Trophoblast cell (in vitro differentiated cells and primary cell): ENCODE measurements at regions not wholly inside any gene's neighbourhood (a gene's known extent, or its start where the extent isn't known, plus 50 kb on each side); places are given as distances from the start of the nearest gene placed in this dataset.

Experiments
- DNase-seq, 2 donors: peaks; one replicate each; pipeline ENCODE4 v3.0.0-alpha.2; 2016
- H2AFZ ChIP-seq: 2 replicates; pipeline ENCODE4 v1.6.1; 2013; ENCODE audit warnings: low read length, moderate library complexity, mild to moderate bottlenecking; ENCODE audit not compliant: insufficient read depth, poor library complexity
- H2AK5ac ChIP-seq: 2 replicates; pipeline ENCODE4 v1.6.1; 2013; ENCODE audit warnings: mild to moderate bottlenecking, low read length
- H2BK120ac ChIP-seq: 2 replicates; pipeline ENCODE4 v1.6.1; 2013; ENCODE audit warnings: low read length, mild to moderate bottlenecking, moderate library complexity; ENCODE audit not compliant: insufficient read depth, poor library complexity
- H2BK12ac ChIP-seq: 2 replicates; pipeline ENCODE4 v1.6.1; 2013; ENCODE audit warnings: mild to moderate bottlenecking, low read length, moderate library complexity
- H2BK5ac ChIP-seq: 2 replicates; pipeline ENCODE4 v1.6.1; 2013; ENCODE audit warnings: low read length, low read depth, moderate library complexity, mild to moderate bottlenecking; ENCODE audit not compliant: poor library complexity
- H3K14ac ChIP-seq: 2 replicates; pipeline ENCODE4 v1.6.1; 2013; ENCODE audit warnings: mild to moderate bottlenecking, low read length
- H3K18ac ChIP-seq: 2 replicates; pipeline ENCODE4 v1.6.1; 2013; ENCODE audit warnings: mild to moderate bottlenecking, low read length
- H3K23ac ChIP-seq: 2 replicates; pipeline ENCODE4 v1.6.1; 2013; ENCODE audit warnings: low read length
- H3K27ac ChIP-seq: 2 replicates; pipeline ENCODE4 v1.5.1; 2013; ENCODE audit warnings: low read depth, mild to moderate bottlenecking, inconsistent platforms, low read length, moderate library complexity
- H3K27me3 ChIP-seq: 2 replicates; pipeline ENCODE4 v1.6.1; 2013; ENCODE audit warnings: inconsistent platforms, mild to moderate bottlenecking, low read length, moderate library complexity; ENCODE audit not compliant: insufficient read depth
- H3K36me3 ChIP-seq, 2 experiments: 1 replicate in 1 of 2; 2 replicates in 1 of 2; pipeline ENCODE4 v1.6.1; 2013; ENCODE audit warnings: low read length in 2 of 2, mild to moderate bottlenecking in 2 of 2, moderate library complexity in 1 of 2; ENCODE audit not compliant: insufficient read depth in 2 of 2, control insufficient read depth in 1 of 2
- H3K4ac ChIP-seq: 2 replicates; pipeline ENCODE4 v1.6.1; 2013; ENCODE audit warnings: low read depth, mild to moderate bottlenecking, low read length, moderate library complexity
- H3K4me1 ChIP-seq, 2 experiments: 1 replicate in 1 of 2; 2 replicates in 1 of 2; pipeline ENCODE4 v1.6.1; 2013; ENCODE audit warnings: low read length in 2 of 2, mild to moderate bottlenecking in 2 of 2, moderate library complexity in 1 of 2; ENCODE audit not compliant: insufficient read depth in 2 of 2, control insufficient read depth in 1 of 2
- H3K4me2 ChIP-seq: 2 replicates; pipeline ENCODE4 v1.6.1; 2013; ENCODE audit warnings: inconsistent platforms, mild to moderate bottlenecking, low read length, moderate library complexity
- H3K4me3 ChIP-seq: 2 replicates; pipeline ENCODE4 v1.5.1; 2013; ENCODE audit warnings: mild to moderate bottlenecking, low read depth, low read length, inconsistent platforms
- H3K79me1 ChIP-seq: one replicate; pipeline ENCODE4 v1.6.1; 2013; ENCODE audit warnings: low read length
- H3K79me2 ChIP-seq: 2 replicates; pipeline ENCODE4 v1.6.1; 2013; ENCODE audit warnings: low read length, mild to moderate bottlenecking; ENCODE audit not compliant: control insufficient read depth, insufficient read depth, poor library complexity
- H3K9ac ChIP-seq: 2 replicates; pipeline ENCODE4 v1.6.1; 2013; ENCODE audit warnings: mild to moderate bottlenecking, low read length
- H3K9me3 ChIP-seq: 2 replicates; pipeline ENCODE4 v1.6.1; 2013; ENCODE audit warnings: low read depth, mild to moderate bottlenecking, control low read depth, inconsistent platforms, low read length; ENCODE audit not compliant: insufficient read depth
- H4K12ac ChIP-seq: 2 replicates; pipeline ENCODE4 v1.6.1; 2013; ENCODE audit warnings: low read depth, mild to moderate bottlenecking, low read length, moderate library complexity
- H4K8ac ChIP-seq: 2 replicates; pipeline ENCODE4 v1.6.1; 2013; ENCODE audit warnings: low read depth, mild to moderate bottlenecking, low read length, moderate library complexity
- H4K91ac ChIP-seq: one replicate; pipeline ENCODE4 v1.6.1; 2013; ENCODE audit warnings: low read depth, mild to moderate bottlenecking, low read length, moderate library complexity
- WGBS: extraction: QIAGEN DNeasy Blood & Tissue Kit; methylation state at CpG from one replicate; pipeline ENCODE4 v1.1.7; 2013; ENCODE audit warnings: missing lambda C conversion rate; ENCODE audit not compliant: insufficient read length, insufficient coverage; ENCODE audit errors: extremely low coverage; 5-methylcytosine and 5-hydroxymethylcytosine counted together

DNA sequence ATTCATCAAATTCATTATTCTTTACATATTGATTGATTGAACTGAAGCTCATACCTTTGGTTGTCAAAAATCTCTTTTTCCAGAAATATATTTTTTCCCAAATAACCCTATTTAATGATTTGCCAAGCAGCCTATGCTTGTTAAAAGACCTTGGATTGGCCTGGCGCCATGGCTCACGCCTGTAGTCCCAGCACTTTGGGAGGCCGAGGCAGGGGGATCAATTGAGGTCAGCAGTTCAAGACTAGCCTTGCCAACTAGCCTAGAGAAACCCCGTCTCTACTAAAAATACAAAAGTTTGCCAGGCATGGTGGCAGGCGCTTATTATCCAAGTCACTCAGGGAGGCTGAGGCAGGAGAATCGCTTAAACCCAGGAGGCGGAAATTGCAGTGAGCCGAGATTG is 165.1 kb upstream of the MGAT4C start:
- no peak overlapping the region for H2AFZ ChIP-seq

DNA sequence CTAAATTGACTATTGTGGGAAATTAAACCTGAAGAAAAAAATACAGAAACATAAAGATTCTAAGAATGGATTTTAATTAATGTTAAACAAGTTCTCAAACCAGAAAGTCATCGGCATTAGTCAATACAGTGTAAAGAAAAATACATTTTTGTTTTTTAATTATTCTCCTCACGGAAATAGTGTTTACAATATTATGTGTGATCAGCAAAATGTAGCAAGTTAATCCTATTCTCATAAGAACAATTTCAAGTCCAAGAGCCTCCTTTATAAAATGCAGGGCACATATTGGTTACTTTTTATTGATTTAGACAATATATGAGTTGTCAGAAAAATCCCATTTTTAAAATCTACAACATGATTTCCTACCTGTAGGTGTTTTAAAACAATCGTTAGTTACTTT is 158.0 kb upstream of the MGAT4C start:
- no peak overlapping the region for H3K18ac ChIP-seq
- no peak for DNase-seq
- no peak overlapping the region for H2BK120ac ChIP-seq
- no peak overlapping the region for H2BK5ac ChIP-seq
- no peak overlapping the region for H4K12ac ChIP-seq
- no peak overlapping the region for H2BK12ac ChIP-seq
- no peak overlapping the region for H3K23ac ChIP-seq
- H3K79me2 ChIP-seq, result no peaks in the 10 kb centered on the region
- no peaks in the 10 kb centered on the region for H3K27me3 ChIP-seq
- no peak overlapping the region for H2AFZ ChIP-seq
- no peak overlapping the region for H3K4me2 ChIP-seq
- no peak overlapping the region for H4K91ac ChIP-seq
- no peak overlapping the region for H3K14ac ChIP-seq
- no peaks in the 10 kb centered on the region for H3K36me3 ChIP-seq
- WGBS, result no CpG with 5 or more reads among the region's 3 CpGs
- H2AK5ac ChIP-seq, result no peak overlapping the region
- H3K9ac ChIP-seq, result no peak overlapping the region
- H3K4me1 ChIP-seq, result no peaks in the 10 kb centered on the region
- H3K9me3 ChIP-seq, result no peaks in the 10 kb centered on the region
- H3K4ac ChIP-seq, result no peak overlapping the region
- H4K8ac ChIP-seq, result no peak overlapping the region
- no peak overlapping the region for H3K27ac ChIP-seq
- H3K4me3 ChIP-seq, result no peak overlapping the region
- no peaks in the 10 kb centered on the region for H3K79me1 ChIP-seq

More for the DNA sequence above, 165.1 kb upstream of the MGAT4C start:
- Histone ChIP-seq H3K18ac (no peak overlapping the region), H3K4me2 (no peak overlapping the region), H2BK5ac (no peak overlapping the region), H3K36me3 (no peaks in the 10 kb centered on the region), H3K4me1 (no peaks in the 10 kb centered on the region), H3K23ac (no peak overlapping the region), H4K8ac (no peak overlapping the region), H3K79me2 (no peaks in the 10 kb centered on the region), H2BK120ac (no peak overlapping the region), H2AK5ac (no peak overlapping the region), H3K14ac (no peak overlapping the region), H3K9me3 (no peaks in the 10 kb centered on the region), H3K9ac (no peak overlapping the region), H3K4me3 (no peak overlapping the region), H3K79me1 (no peaks in the 10 kb centered on the region), H3K27me3 (no peaks in the 10 kb centered on the region), H3K27ac (no peak overlapping the region), H4K91ac (no peak overlapping the region), H4K12ac (no peak overlapping the region), H2BK12ac (no peak overlapping the region), H3K4ac (no peak overlapping the region)
- WGBS, result no CpG with 5 or more reads among the region's 8 CpGs
- no peak for DNase-seq

DNA sequence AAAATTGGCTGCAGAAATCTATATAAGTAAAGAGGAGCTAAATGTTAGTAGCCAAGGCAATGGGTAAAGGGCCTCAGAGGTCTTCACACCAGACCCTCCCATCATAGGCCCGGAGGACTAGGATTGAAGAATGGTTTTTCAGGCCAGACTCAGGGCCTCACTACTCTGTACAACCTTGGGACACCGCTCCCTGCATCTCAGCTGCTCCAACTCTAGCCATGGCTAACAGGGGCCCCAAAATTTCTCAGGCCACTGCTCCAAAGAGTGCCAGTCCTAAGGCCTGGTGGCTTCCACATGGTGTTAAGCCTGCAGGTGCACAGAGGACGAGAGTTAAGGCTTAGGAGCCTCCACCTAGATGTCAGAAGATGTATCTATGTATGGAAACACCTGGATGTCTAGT is 155.5 kb upstream of the MGAT4C start:
- Histone ChIP-seq H3K27me3 (no peaks in the 10 kb centered on the region), H3K4ac (no peak overlapping the region), H2BK120ac (no peak overlapping the region), H3K79me1 (no peaks in the 10 kb centered on the region), H3K4me2 (no peak overlapping the region), H3K36me3 (no peaks in the 10 kb centered on the region), H2AFZ (no peak overlapping the region), H3K4me3 (no peak overlapping the region), H3K4me1 (no peaks in the 10 kb centered on the region), H3K18ac (no peak overlapping the region), H3K27ac (no peak overlapping the region), H4K8ac (no peak overlapping the region), H2AK5ac (no peak overlapping the region), H3K14ac (no peak overlapping the region), H3K9ac (no peak overlapping the region), H4K91ac (no peak overlapping the region), H2BK5ac (no peak overlapping the region), H4K12ac (no peak overlapping the region), H3K79me2 (no peaks in the 10 kb centered on the region), H2BK12ac (no peak overlapping the region), H3K9me3 (no peaks in the 10 kb centered on the region), H3K23ac (no peak overlapping the region)
- no peak for DNase-seq
- WGBS, result no CpG with 5 or more reads among the region's 3 CpGs

DNA sequence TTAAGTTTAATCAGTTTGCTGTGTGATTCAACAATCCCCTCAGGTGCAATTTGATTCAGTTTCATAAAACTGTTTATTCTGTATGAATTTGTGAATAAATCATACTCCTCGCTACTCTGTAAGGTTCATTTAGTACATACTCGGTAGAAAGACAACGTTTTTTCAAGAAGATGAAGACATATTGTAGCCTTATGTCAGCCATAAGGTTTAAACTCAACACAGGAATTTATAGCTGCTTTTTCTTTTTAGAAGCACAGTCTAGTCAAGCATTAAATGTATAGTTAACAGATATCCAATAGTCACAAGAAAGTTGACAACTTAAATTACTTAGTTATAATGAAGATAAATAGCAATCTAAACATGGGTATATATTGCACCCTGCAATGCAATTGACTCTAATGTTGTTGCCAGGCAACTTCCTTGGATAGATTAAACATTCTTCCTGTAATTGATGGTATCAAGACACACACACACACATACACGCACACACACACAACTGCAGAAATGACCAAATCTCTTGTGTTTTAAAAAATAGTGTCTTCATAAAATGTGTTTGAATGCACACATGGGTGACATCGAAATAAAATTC is 151.5 kb upstream of the MGAT4C start:
- H3K4ac ChIP-seq, result no peak overlapping the region
- WGBS, result no CpG with 5 or more reads among the region's 5 CpGs
- no peak overlapping the region for H3K4me3 ChIP-seq

More for the DNA sequence above, 151.5 kb upstream of the MGAT4C start:
- Histone ChIP-seq H2AK5ac (no peak overlapping the region), H2BK12ac (no peak overlapping the region), H3K18ac (no peak overlapping the region), H2BK5ac (no peak overlapping the region), H3K36me3 (no peaks in the 10 kb centered on the region), H4K91ac (no peak overlapping the region), H3K79me2 (no peaks in the 10 kb centered on the region), H4K8ac (no peak overlapping the region), H3K79me1 (no peaks in the 10 kb centered on the region), H2BK120ac (no peak overlapping the region), H3K27ac (no peak overlapping the region), H3K27me3 (no peaks in the 10 kb centered on the region), H4K12ac (no peak overlapping the region), H2AFZ (no peak overlapping the region), H3K4me2 (no peak overlapping the region), H3K4me1 (no peaks in the 10 kb centered on the region), H3K23ac (no peak overlapping the region), H3K9me3 (no peaks in the 10 kb centered on the region), H3K14ac (no peak overlapping the region), H3K9ac (no peak overlapping the region)
- DNase-seq, result no peak
